Activated CD4-positive, alpha-beta T cell treated with anti-CD3 and anti-CD28 coated beads, Interleukin-2, amount 50 U/mL, for 16 hours (primary cell): ENCODE measurements at regions not wholly inside any gene's neighbourhood (a gene's known extent, or its start where the extent isn't known, plus 50 kb on each side); places are given as distances from the start of the nearest gene placed in this dataset.
"Not testable (repeated sequence)": the region's sequence is repeated elsewhere in the genome, so short reads cannot be mapped to it uniquely, and the experiment has no call there.

Source experiments
- DNase-seq: peaks from one replicate; pipeline ENCODE4 v3.0.0-alpha.2; 2020

DNA sequence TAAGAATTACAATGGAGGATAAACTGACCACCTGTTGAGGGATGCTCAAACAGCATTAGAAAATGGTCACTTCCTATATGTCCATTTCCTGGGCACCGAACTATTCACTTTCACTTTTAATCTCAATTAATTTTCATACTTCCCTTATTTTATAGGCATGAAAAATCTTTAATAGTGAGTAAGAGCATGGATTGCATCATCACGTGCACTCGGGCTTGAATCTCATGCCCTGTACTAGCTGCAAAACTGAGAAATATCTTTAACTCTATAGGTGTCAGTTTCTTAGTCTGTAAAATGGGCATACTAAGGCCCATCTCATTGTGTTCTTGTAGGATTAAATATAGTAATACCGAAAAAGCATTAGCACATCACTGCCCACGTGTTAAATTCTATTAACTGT lies 183.9 kb upstream of the FIGN start:
- DNase-seq = no peak

DNA sequence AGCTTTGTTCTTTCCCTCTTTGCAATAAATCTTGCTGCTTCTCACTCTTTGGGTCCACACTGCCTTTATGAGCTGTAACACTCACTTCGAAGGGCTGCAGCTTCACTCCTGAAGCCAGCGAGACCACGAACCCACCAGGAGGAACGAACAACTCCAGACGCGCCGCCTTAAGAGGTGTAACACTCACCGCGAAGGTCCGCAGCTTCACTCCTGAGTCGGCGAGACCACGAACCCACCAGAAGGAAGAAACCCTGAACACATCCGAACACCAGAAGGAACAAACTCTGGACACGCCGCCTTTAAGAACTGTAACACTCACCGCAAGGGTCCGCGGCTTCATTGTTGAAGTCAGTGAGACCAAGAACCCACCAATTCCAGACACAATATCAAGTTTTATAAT lies 178.7 kb upstream of the FIGN start:
- DNase-seq = not testable (repeated sequence)

DNA sequence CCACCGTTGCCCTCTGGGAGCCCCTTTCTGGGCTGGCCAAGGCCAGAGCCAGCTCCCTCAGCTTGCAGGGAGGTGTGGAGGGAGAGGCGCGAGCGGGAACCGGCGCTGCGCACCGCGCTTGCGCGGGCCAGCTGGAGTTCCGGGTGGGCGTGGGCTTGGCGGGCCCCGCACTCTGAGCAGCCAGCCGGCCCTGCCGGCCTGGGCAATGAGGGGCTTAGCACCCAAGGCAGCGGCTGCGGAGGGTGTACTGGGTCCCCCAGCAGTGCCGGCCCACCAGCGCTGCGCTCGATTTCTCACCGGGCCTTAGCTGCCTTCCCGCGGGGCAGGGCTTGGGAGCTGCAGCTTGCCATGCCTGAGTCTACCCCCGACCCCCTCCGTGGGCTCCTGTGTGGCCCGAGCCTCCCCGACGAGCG lies 177.7 kb upstream of the FIGN start:
- not testable (repeated sequence) for DNase-seq

DNA sequence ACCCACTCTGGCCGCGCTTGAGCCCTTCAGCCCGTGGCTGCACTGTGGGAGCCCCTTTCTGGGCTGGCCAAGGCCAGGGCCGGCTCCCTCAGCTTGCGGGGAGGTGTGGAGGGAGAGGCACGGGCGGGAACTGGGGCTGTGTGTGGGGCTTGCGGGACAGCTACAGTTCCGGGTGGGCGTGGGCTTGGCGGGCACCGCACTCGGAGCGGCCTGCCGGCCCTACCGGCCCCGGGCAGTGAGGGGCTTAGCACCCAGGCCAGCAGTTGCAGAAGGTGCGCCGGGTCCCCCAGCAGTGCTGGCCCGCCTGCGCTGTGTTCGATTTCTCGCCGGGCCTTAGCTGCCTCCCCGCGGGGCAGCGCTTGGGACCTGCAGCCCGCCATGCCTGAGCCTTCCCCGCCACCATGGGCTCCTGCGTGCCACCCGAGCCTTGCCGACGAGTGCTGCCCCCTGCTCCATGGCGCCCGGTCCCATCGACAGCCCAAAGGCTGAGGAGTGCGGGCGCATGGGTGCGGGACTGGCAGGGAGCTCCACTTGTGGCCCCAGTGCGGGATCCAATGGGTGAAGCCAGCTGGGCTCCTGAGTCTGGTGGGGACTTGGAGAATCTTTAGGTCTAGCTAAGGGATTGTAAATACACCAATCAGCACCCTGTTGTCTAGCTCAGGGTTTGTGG lies 173.7 kb upstream of the FIGN start:
- no peak for DNase-seq

DNA sequence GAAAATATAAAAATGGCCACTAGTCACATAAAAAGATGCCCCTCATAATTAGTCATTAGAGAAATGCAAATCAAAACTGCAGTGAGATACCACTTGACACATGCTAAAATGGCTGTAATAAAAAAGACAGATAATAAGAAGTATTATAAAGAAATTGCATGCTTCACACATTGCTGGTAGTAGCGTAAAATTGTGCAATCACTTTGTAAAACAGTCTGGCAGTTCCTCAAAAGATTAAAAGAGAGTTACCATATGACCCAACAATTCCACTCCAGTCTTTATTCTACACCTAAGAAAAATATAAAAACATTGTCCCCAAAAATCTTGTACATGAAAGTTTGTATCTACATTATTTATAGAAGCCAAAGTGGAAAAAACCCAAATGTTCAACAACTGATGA lies 170.6 kb upstream of the FIGN start:
- no peak for DNase-seq

DNA sequence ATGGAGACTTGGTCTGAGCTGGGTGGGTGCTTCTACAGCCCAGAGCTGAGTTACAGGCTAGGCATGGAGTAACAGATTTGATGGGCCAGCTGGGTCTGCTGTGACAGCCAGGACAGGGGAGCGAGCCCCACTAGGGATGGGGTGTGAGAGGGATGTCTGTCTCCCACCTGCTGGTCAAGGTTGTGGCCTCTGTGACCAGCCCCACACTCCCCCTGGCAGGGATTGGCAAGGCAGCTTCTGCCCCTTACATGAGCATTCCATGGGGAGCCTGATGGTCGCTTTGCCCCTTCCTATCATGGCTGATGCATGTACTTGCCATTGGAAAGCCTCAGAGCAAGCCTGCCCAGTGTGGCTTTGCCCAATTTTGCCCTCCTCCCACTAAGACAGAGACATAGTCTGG lies 162.0 kb upstream of the FIGN start:
- DNase-seq = no peak

DNA sequence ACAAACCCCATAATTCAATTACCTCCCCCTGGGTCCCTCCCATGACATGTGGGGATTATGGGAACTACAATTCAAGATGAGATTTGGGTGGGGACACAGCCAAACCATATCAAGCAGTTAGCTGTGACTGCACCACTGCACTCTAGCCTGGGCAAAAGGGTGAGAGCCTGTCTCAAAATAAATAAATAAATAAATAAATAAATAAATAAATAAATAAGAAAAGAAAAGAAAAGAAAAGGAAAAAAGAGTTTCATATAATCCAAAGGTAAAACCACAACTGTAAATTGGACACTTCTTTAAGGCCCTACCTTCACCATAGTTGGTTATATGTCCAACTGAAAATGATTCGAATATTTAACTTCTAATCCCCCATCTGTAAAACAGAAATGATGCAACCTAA lies 157.6 kb upstream of the FIGN start:
- DNase-seq = not testable (repeated sequence)

DNA sequence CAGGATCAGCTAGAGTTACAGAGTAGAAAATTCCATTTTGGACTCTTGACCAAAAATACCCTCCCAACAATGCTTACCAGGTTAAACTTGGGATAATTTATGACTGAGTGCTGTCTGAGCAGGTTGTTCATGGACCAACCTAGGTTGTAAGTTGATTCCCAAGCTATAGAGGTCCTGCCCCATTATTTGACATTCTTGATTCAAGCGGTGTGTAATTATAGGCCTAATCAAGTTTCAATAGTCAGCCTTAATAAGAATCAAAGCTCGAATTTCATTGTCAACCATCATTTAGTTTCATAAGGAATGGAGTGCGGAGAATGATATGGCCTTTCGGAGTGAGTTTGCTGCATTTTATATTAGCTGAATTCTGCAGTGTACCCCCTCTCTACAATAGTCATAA lies 152.8 kb upstream of the FIGN start:
- no peak for DNase-seq

DNA sequence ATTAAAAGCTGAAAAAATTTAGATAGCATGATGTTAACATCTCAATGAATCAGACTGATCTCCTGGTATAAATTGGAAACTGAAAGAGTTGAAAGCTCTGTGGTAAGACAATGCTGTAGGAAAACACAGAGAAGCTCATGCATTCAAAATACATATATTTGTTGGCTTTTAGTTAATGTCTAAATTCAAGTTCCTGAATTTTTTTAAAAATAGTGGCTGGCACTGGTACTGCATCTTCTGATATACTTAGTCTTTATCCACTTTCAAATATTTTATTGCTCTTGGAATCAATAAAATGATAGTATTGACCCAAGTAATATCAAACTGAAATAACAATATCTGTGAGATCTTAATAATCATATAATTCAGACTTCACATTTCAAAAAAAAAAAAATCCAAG lies 151.4 kb upstream of the FIGN start:
- no peak for DNase-seq

DNA sequence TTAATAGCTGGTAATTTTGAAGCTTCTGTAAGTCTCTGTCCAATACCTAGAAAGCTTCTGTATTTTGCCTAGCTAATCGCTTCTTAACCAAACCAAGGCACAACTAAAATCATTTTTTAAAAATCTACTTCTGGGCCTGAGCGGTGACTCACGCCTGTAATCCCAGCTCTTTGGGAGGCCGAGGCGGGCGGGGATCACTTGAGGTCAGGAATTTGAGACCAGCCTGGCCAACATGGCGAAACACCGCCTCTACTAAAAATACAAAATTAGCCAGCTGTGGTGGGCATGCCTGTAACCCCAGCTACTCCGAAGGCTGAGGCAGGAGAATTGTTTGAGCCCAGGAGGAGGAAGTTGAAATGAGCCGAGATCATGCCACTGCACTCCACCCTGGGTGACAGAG lies 148.6 kb upstream of the FIGN start:
- DNase-seq = no peak

DNA sequence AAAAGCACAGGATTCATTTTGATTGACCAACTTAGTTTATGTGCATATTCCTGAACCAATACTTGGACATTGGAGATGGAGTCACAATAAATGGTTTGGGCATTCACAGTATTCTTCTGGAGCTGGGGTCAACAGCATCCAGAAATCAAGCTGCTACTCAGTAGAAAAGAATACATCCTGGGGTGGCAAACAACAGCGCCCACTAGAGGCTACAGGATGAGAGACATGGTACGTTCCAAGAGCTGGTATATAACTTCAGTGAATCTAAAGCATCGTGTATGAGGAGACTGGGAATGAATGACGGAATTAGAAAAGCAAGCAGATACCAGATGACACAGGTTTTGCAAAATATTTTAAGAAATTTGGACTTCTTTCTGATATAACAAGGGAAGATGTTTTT lies 142.9 kb upstream of the FIGN start:
- peak; percentile 6 for DNase-seq

DNA sequence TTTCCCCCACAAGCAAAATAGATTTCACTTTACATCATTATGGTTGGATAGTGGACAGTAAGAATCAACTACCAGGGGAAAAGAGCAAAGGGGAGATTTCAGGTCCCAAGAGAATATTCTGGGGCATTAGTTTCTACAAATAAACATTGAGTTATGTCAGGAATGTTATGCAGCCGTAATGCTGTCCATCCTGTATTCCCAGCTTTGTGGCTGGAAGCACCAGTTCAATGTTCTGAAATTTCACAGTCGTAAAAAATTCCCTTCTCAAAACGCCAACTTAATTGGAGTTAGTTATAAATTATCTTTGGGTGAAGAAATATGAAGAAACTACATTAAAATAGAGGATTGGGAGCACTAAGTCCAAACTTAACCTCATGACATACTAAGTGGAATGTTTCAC lies 141.5 kb upstream of the FIGN start:
- no peak for DNase-seq

DNA sequence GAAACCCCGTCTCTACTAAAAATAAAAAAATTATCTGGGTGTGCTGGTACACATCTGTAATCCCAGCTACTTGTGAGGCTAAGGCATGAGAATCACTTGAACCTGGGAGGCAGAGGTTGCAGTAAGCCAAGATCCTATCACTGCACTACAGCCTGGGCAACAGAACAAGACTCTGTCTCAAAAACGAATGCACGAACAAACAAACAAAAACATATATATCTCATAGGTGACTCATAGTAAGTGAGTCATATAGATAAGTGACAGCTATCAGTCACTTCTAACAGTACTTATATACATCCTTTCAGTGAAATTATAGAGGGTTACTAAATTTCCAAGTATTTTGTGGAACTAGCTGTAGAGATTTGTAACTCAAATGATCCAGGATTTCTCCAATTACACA lies 127.3 kb upstream of the FIGN start:
- no peak for DNase-seq

DNA sequence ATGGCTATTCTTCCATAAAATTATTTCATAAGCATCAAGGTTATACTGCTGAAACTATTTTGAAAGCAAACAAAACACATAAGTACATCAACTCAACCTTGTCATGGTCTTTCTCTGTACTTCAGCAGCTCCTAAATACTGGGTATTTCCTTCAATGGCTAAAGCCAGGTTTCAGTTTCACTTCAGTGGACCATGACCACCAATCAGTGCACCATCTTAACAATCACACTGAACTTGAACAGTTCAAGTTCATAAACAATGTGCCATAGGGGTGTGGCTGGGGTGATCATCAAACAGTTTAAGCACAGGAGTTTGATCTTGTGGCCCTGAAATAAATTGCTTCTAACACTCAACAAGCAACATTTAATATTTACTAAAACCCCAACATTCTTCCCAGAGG lies 124.1 kb upstream of the FIGN start:
- no peak for DNase-seq

DNA sequence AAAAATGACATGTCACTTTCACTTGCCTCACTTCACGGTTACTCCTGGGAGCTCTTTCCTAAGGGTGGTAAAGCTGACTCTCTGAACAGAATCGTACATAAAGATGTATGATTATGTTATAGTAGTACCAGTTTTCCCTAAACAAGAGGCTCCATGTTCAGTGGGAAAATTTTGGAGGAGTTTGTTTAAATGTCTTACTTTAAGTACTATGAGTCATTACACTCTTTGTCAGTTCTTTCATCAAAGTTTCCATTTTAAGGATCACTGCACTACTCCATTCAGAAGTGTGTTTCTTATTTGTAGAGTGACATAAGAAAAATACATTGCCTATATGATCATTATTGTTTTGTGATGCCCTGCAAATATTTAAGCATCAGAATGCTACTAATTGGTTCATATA lies 121.1 kb upstream of the FIGN start:
- no peak for DNase-seq

DNA sequence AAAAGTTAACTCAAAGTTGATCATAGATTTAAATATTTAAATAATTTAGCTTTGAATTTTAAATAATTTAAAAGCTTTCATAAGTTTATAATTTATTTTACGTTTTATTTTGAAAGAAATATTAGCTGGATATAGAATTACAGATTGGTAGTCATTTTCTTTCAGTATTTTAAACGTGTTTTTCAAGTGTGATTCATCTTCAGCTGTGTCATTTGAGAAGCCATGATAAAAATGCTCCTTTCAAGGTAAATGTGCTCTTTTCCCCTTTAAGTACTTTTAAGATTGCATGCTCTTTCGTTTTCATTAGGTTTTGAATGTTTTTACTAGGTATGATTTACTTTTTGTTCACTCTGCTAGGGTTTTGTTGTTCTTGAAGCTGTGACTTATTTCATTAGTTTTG lies 116.8 kb upstream of the FIGN start:
- DNase-seq = no peak

DNA sequence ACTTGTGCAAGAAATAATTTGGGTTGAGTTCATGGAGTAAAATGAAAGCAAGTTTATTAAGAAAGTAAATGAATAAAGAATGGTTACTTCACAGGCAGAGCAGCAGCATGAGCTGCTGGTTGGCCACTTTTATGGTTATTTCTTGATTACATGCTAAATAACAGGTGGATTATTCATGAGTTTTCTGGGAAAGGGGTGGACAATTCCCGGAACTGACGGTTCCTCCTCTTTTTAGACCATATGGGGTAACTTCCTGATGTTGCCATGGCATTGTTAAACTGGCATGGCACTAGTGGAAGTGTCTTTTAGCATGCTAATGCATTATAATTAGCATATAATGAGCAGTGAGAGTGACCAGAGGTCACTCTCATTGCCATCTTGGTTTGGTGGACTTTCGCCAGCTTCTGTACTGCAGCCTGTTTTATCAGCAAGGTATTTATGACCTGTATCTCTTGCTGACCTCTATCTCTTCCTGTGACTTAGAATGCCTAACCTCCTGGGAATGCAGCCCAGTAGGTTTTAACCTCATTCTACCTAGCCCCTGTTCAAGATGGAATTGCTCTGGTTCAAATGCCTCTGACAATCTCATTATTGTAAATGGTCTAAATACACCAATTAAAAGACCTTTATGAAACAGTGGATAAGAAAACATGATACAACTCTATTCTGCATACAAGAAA lies 114.1 kb upstream of the FIGN start:
- DNase-seq = no peak

DNA sequence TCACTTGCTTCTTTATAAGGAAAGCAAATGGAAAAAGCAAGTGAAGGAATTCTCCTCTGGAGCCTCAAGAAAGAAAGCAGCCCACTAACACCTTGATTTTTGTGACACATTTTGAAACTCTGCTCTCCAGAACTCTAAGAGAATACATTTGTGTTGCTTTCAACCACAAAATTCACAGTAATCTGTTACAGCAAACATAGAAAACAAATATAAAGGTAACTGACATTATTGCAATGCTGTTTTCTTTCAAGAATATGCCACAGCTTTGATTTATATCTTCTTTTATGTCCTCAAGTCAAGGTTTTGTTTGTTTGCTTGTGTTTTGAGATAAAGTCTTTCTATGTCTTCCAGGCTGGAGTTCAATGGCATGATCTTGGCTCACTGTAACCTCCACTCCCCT lies 103.1 kb upstream of the FIGN start:
- no peak for DNase-seq

DNA sequence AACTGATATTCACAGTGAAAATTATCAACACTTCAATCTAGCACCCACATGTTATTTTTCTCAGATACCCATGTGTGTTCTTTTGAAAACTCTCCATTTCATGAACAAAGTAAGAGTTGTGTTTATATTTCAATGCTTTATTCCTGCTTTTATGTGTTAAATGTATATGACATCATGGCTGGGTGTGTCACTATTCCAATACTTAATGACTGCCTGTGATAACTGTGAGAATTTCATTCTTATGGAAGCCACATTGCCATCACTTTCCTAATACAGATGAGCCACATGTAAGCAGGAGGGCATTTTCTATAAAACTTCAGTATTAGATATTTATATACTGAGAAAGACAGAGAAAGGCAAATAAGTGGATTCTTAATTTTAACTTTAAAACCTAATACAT lies 100.4 kb upstream of the FIGN start:
- DNase-seq = no peak

DNA sequence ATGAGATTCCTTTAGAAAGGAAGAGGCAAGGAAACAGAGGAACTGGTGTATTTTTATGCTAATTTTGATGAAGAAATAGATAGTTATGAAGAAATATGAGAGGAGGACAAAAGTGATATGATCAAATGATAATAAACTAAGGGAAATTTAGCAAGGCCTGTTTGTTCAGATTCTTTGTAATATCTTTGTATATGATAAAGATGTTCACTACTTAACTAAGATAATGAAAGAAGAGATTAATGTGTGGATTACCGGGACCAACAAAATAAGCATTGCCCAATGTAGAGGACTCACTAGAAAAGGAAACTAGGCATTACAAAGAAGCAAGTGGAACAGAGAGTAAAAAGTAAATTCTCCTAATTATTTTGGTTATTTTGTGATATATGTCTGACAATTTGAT lies 99.0 kb upstream of the FIGN start:
- no peak for DNase-seq

DNA sequence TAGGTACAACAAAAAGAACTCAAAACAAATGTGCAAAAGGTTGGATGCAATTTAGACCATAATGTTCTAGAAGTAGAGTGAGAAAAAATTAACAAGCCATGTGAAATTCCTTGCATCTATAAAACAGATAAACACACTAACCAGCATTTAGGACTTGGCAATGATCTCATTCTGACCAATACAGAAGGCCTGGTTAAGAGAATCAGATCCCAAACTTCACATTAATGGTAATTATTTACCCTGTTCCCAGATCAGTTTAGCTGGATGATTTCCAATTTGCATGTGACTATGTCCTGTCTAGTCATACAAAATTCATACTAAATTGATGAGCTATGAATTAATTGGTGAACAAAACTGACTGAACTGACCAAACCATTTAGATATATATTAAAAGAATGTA lies 98.4 kb upstream of the FIGN start:
- DNase-seq = no peak

DNA sequence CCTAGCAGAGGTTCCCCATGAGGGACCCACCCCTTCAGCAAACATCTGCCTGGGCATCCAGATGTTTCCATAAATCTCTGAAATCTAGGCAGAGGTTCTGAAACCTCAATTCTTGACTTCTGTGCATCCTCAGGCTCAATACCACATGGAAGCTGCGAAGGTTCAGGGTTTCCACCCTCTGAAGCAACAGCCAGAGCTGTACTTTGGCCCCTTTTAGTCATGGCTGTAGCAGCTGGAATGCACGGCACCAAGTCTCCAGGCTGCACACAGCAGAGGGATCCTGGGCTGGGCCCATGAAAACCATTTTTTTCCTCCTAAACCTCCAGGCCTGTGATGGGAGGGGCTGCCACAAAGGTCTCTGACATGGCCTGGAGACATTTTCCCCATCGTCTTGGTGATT lies 93.0 kb upstream of the FIGN start:
- DNase-seq = no peak

DNA sequence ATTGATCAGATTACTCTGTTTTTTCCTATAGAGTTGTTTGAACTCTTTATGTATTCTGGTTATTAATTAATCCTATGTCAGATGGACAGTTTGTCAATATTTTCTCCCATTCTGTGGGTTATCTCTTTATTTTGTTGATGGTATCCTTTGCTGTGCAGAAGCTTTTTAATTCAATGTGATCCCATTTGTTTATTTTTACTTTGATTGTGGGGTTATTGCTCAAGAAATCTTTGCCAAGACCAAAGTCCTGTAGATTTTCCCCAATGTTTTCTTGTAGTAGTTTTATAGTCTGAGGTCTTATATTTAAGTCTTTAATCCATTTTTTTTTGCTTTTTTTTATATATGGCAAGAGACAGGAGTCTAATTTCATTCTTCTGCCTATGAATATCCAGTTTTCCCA lies 86.2 kb upstream of the FIGN start:
- DNase-seq = no peak

DNA sequence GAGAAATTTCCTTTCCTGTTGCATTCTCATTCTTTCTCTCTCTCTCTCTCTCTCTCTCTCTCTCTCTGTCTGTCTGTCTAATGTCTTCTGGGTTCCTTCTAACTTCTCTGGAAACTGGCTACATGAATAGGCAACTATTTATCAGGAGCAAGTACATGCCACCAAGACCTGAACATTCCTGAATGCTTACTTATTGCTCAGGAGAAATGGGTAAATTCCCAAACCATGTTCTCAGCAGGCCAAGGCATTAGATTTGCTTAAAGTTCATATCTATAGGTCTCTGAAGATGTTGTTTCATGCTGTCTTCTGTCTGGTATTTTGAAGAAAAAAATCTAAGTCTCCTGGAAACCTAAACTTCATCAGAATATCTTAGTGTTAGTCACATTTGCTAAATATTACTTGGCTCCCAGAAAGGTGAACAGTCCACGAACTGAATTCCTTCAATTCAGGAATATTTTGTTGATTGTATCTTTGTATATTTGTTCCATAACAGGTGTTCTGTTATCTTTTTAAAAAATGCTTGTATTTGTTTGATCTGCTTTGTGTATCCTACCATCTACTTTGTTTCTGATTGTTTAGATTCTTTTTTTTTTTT lies 77.2 kb upstream of the FIGN start:
- DNase-seq = no peak

DNA sequence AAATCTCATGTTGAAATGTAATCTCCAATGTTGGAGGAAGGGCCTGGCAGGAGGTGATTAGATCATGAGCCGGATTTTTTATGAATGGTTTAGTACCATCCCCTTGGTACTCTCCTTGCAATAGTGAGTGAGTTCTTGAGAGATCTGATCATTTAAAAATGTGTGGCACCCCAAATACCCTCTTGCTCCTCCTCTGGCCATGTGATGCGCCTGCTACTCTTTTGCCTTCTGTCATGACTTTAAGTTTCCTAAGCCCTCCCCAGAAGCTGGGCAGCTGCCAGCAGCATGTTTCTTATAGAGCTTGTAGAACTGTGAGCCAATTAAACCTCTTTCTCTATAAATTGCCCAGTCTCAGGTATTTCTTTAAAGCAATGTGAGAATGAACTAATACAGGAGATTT lies 72.6 kb upstream of the FIGN start:
- no peak for DNase-seq
